IPS-15b (cell line): ENCODE measurements at regions not wholly inside any gene's neighbourhood (a gene's known extent, or its start where the extent isn't known, plus 50 kb on each side); places are given as distances from the start of the nearest gene placed in this dataset.

Experiments used
- H3K27me3 ChIP-seq: one replicate; pipeline ENCODE4 v1.6.1; 2013; ENCODE audit warnings: low read length; ENCODE audit not compliant: control insufficient read depth, insufficient read depth
- H3K36me3 ChIP-seq: one replicate; pipeline ENCODE4 v1.6.1; 2013; ENCODE audit warnings: low read length; ENCODE audit not compliant: control insufficient read depth, insufficient read depth
- H3K4me1 ChIP-seq: one replicate; pipeline ENCODE4 v1.6.1; 2013; ENCODE audit warnings: mild to moderate bottlenecking, low read length; ENCODE audit not compliant: control insufficient read depth, insufficient read depth
- H3K4me3 ChIP-seq: one replicate; pipeline ENCODE4 v1.5.1; 2013; ENCODE audit warnings: low read depth, low read length
- H3K9ac ChIP-seq: one replicate; pipeline ENCODE4 v1.6.1; 2013; ENCODE audit warnings: low read depth, mild to moderate bottlenecking, low read length
- H3K9me3 ChIP-seq: one replicate; pipeline ENCODE4 v1.6.1; 2013; ENCODE audit warnings: mild to moderate bottlenecking, low read length; ENCODE audit not compliant: control insufficient read depth, insufficient read depth

DNA sequence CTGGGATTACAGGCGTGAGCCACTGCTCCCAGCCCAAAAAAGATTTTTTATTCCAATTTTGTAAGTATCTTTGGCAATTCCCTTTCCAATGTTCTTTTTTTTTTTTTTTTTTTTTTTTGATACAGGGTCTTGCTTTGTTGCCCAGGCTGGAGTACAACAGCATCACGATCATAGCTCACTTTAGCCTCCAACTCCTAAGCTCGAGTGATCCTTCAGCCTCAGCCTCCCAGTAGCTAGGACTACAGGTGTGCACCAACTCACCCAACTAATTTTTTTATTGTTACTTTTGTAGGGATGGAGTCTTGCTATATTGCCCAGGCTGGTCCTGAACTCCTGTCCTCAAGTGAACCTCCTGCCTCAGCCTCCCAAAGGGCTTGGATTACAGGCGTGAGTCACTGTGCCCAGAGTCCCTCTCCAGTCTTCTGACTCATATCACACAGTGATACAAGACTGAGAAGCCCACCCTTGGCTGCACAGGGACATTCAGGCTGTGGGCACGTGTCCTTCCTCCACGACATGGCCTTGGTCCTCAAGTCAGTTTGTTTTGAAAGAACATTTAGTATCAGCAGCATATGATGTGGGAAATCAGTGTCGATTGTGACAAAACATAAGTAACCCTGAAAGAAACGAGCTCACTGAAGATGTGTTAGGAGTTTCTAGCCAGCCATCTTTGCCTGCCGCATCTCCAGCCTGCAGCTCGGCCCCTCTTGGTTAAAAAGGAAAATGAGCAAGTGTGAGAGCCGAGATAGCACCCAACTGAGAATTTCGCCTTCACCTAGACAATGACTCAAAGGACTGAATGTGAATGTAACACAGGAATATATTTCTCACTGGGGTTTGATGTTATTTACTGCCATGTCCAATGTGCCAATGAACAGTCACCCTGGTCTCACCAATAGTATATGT is 175.5 kb downstream of the MN1 start:
- Histone ChIP-seq H3K9ac (no peak overlapping the region), H3K36me3 (no peaks in the 10 kb centered on the region), H3K27me3 (no peaks in the 10 kb centered on the region), H3K9me3 (no peaks in the 10 kb centered on the region), H3K4me1 (peaks cover 7% of the 10 kb centered on the region), H3K4me3 (no peak overlapping the region)

DNA sequence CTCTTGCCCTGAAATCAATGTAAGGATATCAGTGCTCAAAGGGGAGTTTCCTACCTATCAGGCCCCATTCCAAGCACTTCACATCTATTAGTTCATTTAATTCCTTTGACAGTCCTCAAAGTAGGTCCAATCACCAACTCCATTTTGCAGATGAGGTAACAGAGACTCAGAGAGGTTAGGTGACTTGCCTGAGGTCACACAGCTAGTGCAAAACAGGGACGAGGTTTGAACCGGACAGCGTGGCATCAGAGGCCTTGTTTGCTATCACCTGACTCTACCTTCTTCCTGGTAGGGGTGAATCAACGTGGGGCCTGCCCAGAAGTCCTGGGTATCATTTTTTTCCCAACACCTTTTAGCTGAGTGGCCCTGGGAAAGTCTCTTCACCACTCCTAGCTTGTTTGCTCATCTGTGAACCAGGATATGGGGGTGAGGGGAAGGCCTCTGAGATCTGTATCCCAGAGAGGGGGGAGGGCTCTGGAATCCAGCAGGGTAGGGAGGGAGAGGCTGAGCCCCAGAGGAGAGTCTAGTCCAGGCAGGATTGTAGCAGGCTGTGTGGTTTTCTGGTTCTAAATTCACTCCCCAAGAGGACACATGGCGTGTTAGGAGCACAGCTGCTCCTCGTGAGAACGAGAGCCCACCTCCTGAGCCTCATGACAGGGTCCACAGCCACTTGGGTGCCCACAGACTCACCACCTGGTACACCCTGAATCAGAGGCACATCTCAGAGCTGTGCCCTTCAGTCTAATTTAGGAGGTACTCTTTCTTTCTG is 174.7 kb downstream of the MN1 start:
- Histone ChIP-seq H3K27me3 (no peaks in the 10 kb centered on the region), H3K9me3 (no peaks in the 10 kb centered on the region), H3K9ac (no peak overlapping the region)

DNA sequence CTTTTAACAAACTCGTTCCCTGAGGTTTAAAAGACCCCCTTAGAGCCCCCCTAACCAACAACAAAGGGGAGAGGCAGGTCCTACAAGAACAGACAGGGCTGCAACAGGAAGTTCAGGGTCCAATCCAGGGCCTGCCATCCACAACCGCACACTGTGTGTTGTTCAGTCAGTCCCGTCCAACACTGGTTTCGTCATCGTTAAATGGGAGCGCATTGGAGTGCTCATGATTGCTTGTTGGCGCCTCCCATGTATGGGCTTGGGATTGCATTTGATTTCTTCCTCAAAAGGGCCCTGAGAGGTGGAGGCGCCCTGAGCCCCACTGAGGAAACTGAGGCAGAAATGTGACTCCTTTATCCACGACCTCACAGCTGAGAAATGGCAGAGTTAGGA is 174.1 kb downstream of the MN1 start:
- no peak overlapping the region for H3K9ac ChIP-seq
- H3K4me1 ChIP-seq = peaks cover 11% of the 10 kb centered on the region

More for the DNA sequence above, 174.7 kb downstream of the MN1 start:
- no peak overlapping the region for H3K4me3 ChIP-seq
- peaks cover 11% of the 10 kb centered on the region for H3K4me1 ChIP-seq
- H3K36me3 ChIP-seq = no peaks in the 10 kb centered on the region

DNA sequence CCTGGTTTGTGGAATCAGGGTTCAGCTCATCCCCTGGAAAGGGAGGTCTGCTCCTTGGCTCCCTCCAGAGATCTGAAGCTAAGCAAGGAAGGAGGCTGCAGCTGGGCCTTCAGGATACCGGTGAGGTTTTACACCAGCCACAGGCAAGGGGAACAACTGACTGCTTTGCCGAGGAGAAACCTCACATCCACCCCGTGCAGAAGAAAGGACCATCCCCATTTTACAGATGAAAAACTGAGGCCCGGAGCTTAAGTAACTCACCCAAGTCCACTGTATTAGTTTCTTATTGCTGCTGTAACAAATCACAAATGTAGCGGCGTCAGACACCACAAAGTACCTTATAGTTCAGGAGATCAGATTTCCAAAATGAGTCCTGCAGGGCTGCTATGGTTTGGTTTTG is 173.7 kb downstream of the MN1 start:
- H3K4me1 ChIP-seq = peaks cover 11% of the 10 kb centered on the region
- no peaks in the 10 kb centered on the region for H3K36me3 ChIP-seq
- no peak overlapping the region for H3K4me3 ChIP-seq
- H3K9ac ChIP-seq = no peak overlapping the region
- no peaks in the 10 kb centered on the region for H3K27me3 ChIP-seq
- H3K9me3 ChIP-seq = no peaks in the 10 kb centered on the region

More for the DNA sequence above, 174.1 kb downstream of the MN1 start:
- H3K27me3 ChIP-seq = no peaks in the 10 kb centered on the region
- no peaks in the 10 kb centered on the region for H3K9me3 ChIP-seq
- no peaks in the 10 kb centered on the region for H3K36me3 ChIP-seq
- no peak overlapping the region for H3K4me3 ChIP-seq

- no peak overlapping the region for H3K9ac ChIP-seq
- H3K4me1 ChIP-seq = peaks cover 11% of the 10 kb centered on the region
- H3K36me3 ChIP-seq = no peaks in the 10 kb centered on the region
- no peak overlapping the region for H3K4me3 ChIP-seq
- no peaks in the 10 kb centered on the region for H3K27me3 ChIP-seq
- H3K9me3 ChIP-seq = no peaks in the 10 kb centered on the region
Measured at GRCh38 chr22:27628341-27628740, 173.2 kb downstream of the MN1 start.

GRCh38 chr22:27628891-27629631 is 172.5 kb downstream of the MN1 start:
- Histone ChIP-seq H3K27me3 (peaks cover 3% of the 10 kb centered on the region), H3K36me3 (no peaks in the 10 kb centered on the region), H3K4me3 (no peak overlapping the region), H3K9ac (no peak overlapping the region), H3K4me1 (peaks cover 11% of the 10 kb centered on the region), H3K9me3 (no peaks in the 10 kb centered on the region)

DNA sequence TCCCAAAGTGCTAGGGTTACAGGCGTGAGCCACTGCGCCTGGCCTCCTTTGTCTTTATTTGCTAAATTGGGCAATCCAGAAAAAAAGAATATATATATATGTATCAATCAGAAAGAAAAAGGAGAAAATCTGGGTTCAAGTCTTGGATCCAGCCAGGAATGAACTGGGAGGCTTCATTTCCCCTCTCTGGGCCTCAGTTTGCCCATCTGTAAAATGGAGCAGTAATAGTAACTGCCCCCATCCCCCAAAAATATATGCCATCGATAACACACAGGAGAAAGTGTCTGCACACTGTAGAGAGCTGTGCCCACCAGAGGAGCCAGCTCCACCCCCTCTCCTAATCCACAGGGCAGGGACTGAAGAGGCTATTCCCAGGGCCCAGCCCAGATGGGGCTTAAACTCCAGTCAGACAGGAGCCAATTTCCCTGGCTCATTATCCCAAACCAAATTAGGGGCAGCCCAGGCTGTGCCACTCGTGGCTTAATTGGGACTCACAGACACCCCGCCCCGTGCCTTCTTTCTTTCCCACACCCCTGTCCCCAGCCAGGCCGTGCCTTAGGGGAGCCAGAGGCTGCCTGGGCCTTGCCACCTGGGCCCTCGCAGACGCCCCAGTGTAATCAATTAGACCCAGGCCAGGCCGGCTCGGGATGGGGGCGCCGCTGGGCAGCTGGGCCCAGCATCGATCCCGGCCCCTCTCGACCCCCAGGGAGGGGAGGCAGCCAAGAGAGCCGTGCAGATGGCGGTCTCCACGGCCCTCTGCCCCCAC is 171.5 kb downstream of the MN1 start:
- Histone ChIP-seq H3K4me3 (no peak overlapping the region), H3K27me3 (peaks cover 3% of the 10 kb centered on the region), H3K9me3 (no peaks in the 10 kb centered on the region), H3K9ac (no peak overlapping the region), H3K4me1 (peaks cover 11% of the 10 kb centered on the region), H3K36me3 (no peaks in the 10 kb centered on the region)

DNA sequence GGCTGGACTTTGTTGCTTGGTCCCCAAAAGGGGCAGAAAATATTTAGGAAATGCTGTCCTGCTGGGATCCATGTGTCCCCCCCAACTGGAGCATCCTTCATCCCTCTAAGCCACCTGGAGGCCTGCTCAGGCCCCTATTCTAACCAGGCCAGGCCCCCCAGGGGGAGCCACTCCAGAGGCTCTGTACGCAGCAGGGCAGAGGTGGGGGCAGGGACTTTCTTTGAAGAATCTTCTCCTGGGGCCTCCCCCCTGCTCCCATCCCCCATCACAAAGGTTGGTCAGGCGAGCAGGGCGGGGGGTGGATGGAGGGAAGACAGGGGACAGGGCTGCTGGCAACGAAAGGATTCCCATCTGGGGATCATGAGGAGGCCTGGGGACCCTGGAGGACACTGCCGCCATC is 170.8 kb downstream of the MN1 start:
- Histone ChIP-seq H3K36me3 (no peaks in the 10 kb centered on the region), H3K9me3 (no peaks in the 10 kb centered on the region), H3K27me3 (peaks cover 4% of the 10 kb centered on the region), H3K9ac (no peak overlapping the region), H3K4me3 (no peak overlapping the region), H3K4me1 (peaks cover 11% of the 10 kb centered on the region)

DNA sequence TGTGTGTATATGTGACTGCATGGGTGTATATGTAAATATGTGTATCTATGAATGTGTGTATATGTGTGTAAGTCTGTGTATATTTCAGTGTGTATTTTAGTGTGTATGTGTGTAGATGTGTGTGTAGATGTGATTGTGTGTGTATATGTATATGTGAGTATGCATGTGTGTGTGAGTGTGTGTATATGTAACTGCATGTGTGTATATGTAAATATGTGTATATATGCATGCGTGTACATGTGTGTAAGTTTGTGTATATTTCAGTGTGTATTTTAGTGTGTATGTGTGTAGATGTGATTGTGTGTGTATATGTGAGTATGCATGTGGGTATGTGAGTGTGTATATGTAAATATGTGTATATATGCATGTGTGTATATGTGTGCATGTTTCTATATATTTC is 169.9 kb downstream of the MN1 start:
- no peak overlapping the region for H3K4me3 ChIP-seq
- peaks cover 11% of the 10 kb centered on the region for H3K4me1 ChIP-seq
- no peak overlapping the region for H3K9ac ChIP-seq
- no peaks in the 10 kb centered on the region for H3K9me3 ChIP-seq
- H3K27me3 ChIP-seq = peaks cover 5% of the 10 kb centered on the region
- no peaks in the 10 kb centered on the region for H3K36me3 ChIP-seq

DNA sequence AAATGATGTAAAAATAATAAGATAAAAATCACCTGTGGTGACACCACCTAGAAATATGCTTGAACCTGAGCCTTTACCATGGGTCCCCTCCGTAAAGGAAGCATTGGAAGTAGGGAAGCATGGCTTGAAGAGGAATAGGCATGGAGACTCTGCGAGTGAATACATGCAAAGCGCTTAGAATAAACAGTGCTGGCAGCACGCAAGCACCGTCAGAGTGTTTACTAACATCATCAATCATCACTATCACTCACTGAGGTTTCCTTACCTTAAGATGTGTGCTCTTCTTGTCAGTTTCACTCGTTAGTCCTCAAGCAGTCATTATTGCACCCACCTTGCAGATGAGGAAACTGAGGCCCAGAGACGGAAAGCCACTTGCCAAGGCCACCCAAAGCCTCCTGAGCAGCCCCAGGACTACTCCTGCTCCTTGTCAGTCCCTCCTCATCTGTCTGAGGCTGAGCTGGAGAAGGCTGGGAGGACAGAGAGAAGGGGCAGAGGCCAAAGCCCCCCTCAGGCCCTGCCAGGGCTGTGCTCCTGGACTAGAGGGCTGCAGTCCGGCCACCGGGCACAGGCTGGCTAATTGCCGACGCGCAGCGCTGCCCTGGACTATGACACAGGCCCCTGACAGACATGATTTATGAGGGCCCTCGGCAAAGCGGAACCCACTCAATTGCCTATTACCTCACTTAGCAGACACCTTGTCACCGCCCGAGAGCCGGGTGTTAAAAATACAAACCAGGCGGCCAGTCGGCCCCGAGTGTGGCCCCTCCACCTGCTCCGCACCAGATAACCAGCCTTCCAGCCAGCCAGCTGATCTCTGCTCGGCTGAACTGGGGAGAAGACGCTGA is 168.9 kb downstream of the MN1 start:
- H3K4me3 ChIP-seq = no peak overlapping the region
- no peaks in the 10 kb centered on the region for H3K36me3 ChIP-seq
- H3K9me3 ChIP-seq = no peaks in the 10 kb centered on the region
- peaks cover 5% of the 10 kb centered on the region for H3K27me3 ChIP-seq
- H3K9ac ChIP-seq = no peak overlapping the region
- peaks cover 15% of the 10 kb centered on the region for H3K4me1 ChIP-seq
